IMR-90 (cell line): ENCODE measurements at regions not wholly inside any gene's neighbourhood (a gene's known extent, or its start where the extent isn't known, plus 50 kb on each side); places are given as distances from the start of the nearest gene placed in this dataset.

ENCODE experiments used
- ATAC-seq: fragments of 200-7000 bp; cut with Tn5 transposase; 2 replicates; pipeline ENCODE4 v1.9.1; 2020; ENCODE audit warnings: low read depth, mild to moderate bottlenecking, moderate library complexity
- BruUV-seq: library from RNA; stranded (reverse); fragments of 400-500 nt; replicated peaks from 2 replicates; lab custom pipeline; 2021; lab: Mats Ljungman, UMichigan
- CTCF ChIA-PET: fragments of 300-600 bp; formaldehyde crosslinking; extraction: SDS; loops from one replicate; lab custom pipeline; 2021; ENCODE audit warnings: antibody characterized with exemption; lab: Yijun Ruan, JAX
- POLR2A ChIA-PET: fragments of 300-600 bp; sonication (Branson Sonifier 250); formaldehyde crosslinking; loops from one replicate; lab custom pipeline; 2022; ENCODE audit warnings: antibody characterized with exemption; ENCODE audit not compliant: unreplicated experiment; lab: Charles Lee
- DNase-seq: peaks from one replicate; pipeline ENCODE4 v3.0.0; 2013
- H2AFZ ChIP-seq: replicated peaks from 2 replicates; pipeline ENCODE3; 2013; ENCODE audit warnings: low read length, mild to moderate bottlenecking; ENCODE audit not compliant: poor library complexity
- H2AK5ac ChIP-seq: 2 replicates; pipeline ENCODE4 v1.6.1; 2013; ENCODE audit warnings: low read depth, low read length, inconsistent platforms
- H2AK9ac ChIP-seq: replicated peaks from 2 replicates; pipeline ENCODE3; 2013; ENCODE audit warnings: mild to moderate bottlenecking, low read depth, low read length, moderate library complexity; ENCODE audit not compliant: poor library complexity
- H2BK120ac ChIP-seq: 2 replicates; pipeline ENCODE4 v1.6.1; 2013; ENCODE audit warnings: low read depth, low read length, inconsistent platforms
- H2BK15ac ChIP-seq: 3 replicates; pipeline ENCODE4 v1.6.1; 2013; ENCODE audit warnings: low read depth, low read length, inconsistent platforms
- H2BK20ac ChIP-seq: 2 replicates; pipeline ENCODE4 v1.6.1; 2013; ENCODE audit warnings: low read depth, mild to moderate bottlenecking, inconsistent platforms, low read length, moderate library complexity
- H2BK5ac ChIP-seq: 2 replicates; pipeline ENCODE4 v1.6.1; 2013; ENCODE audit warnings: mild to moderate bottlenecking, low read depth, low read length, inconsistent platforms; ENCODE audit not compliant: poor library complexity, severe bottlenecking
- H3K14ac ChIP-seq: replicated peaks from 2 replicates; pipeline ENCODE4 v1.6.1; 2013; ENCODE audit warnings: low read depth, low read length, inconsistent platforms
- H3K18ac ChIP-seq: 2 replicates; pipeline ENCODE4 v1.6.1; 2013; ENCODE audit warnings: low read depth, low read length, control low read depth
- H3K23ac ChIP-seq: 2 replicates; pipeline ENCODE4 v1.6.1; 2013; ENCODE audit warnings: low read depth, low read length, inconsistent platforms
- H3K27ac ChIP-seq: 2 replicates; pipeline ENCODE4 v1.5.1; 2013; ENCODE audit warnings: mild to moderate bottlenecking, control low read depth, low read length; ENCODE audit not compliant: insufficient read depth
- H3K27me3 ChIP-seq: 2 replicates; pipeline ENCODE4 v1.6.1; 2013; ENCODE audit warnings: low read length; ENCODE audit not compliant: control insufficient read depth, insufficient read depth
- H3K36me3 ChIP-seq: 2 replicates; pipeline ENCODE4 v1.6.1; 2013; ENCODE audit warnings: low read length, mixed read lengths; ENCODE audit not compliant: control insufficient read depth, insufficient read depth
- H3K4ac ChIP-seq: 2 replicates; pipeline ENCODE4 v1.6.1; 2013; ENCODE audit warnings: low read depth, low read length, inconsistent platforms
- H3K4me1 ChIP-seq: 2 replicates; pipeline ENCODE4 v1.6.1; 2013; ENCODE audit warnings: low read length, mixed read lengths; ENCODE audit not compliant: control insufficient read depth, insufficient read depth
- H3K4me2 ChIP-seq: 2 replicates; pipeline ENCODE4 v1.6.1; 2013; ENCODE audit warnings: low read depth, mild to moderate bottlenecking, control low read depth, low read length, moderate library complexity
- H3K4me3 ChIP-seq: 2 replicates; pipeline ENCODE4 v1.5.1; 2013; ENCODE audit warnings: low read depth, mild to moderate bottlenecking, control low read depth, low read length, moderate library complexity; ENCODE audit not compliant: insufficient read depth
- H3K56ac ChIP-seq: 2 replicates; pipeline ENCODE4 v1.6.1; 2013; ENCODE audit warnings: low read length, inconsistent platforms; ENCODE audit not compliant: insufficient read depth; ENCODE audit errors: extremely low read depth
- H3K79me1 ChIP-seq, 2 experiments: 2 replicates each; pipeline ENCODE4 v1.6.1; 2013; ENCODE audit warnings: low read length in 2 of 2, inconsistent platforms in 1 of 2, low read depth in 1 of 2
- H3K9ac ChIP-seq: 2 replicates; pipeline ENCODE4 v1.6.1; 2013; ENCODE audit warnings: low read depth, low read length, control low read depth
- H3K9me1 ChIP-seq: 2 replicates; pipeline ENCODE4 v1.6.1; 2013; ENCODE audit warnings: low read length, inconsistent platforms; ENCODE audit not compliant: insufficient read depth
- H3K9me3 ChIP-seq: 2 replicates; pipeline ENCODE4 v1.6.1; 2013; ENCODE audit warnings: low read length; ENCODE audit not compliant: control insufficient read depth, insufficient read depth
- H4K20me1 ChIP-seq: 2 replicates; pipeline ENCODE4 v1.6.1; 2013; ENCODE audit warnings: low read length, inconsistent platforms; ENCODE audit not compliant: insufficient read depth
- H4K5ac ChIP-seq: 2 replicates; pipeline ENCODE4 v1.6.1; 2013; ENCODE audit warnings: mild to moderate bottlenecking, low read depth, low read length, control low read depth
- H4K8ac ChIP-seq, 2 experiments: 2 replicates each; pipeline ENCODE4 v1.6.1; 2013; ENCODE audit warnings: low read depth in 2 of 2, low read length in 2 of 2, control low read depth in 1 of 2, inconsistent platforms in 1 of 2
- H4K91ac ChIP-seq: 2 replicates; pipeline ENCODE4 v1.6.1; 2013; ENCODE audit warnings: low read depth, low read length, inconsistent platforms; ENCODE audit not compliant: insufficient read depth
- BHLHE40 ChIP-seq: fragments of 150-350 bp; IDR thresholded peaks from 2 replicates; pipeline ENCODE4 v1.6.1; 2016; ENCODE audit warnings: mild to moderate bottlenecking, low read depth, low read length
- CTCF ChIP-seq: conservative IDR thresholded peaks from 2 replicates; pipeline ENCODE4 v1.5.1; 2012; ENCODE audit warnings: mild to moderate bottlenecking, low read depth, low read length, improper control_type of control experiment
- FOS ChIP-seq: fragments of 150-350 bp; IDR thresholded peaks from 2 replicates; pipeline ENCODE4 v1.6.1; 2016; ENCODE audit warnings: low read depth, low read length
- MAFK ChIP-seq: IDR thresholded peaks from 2 replicates; pipeline ENCODE4 v1.6.1; 2012; ENCODE audit warnings: low read depth, low read length, improper control_type of control experiment
- MAZ ChIP-seq: IDR thresholded peaks from 2 replicates; pipeline ENCODE4 v1.6.1; 2012; ENCODE audit warnings: low read depth, mild to moderate bottlenecking, low read length, improper control_type of control experiment, moderate library complexity, borderline replicate concordance
- MXI1 ChIP-seq: IDR thresholded peaks from 2 replicates; pipeline ENCODE4 v1.6.1; 2012; ENCODE audit warnings: low read depth, mild to moderate bottlenecking, low read length, moderate library complexity, borderline replicate concordance
- NFE2L2 ChIP-seq: fragments of 150-350 bp; IDR thresholded peaks from 2 replicates; pipeline ENCODE4 v1.6.1; 2016; ENCODE audit warnings: low read depth, mild to moderate bottlenecking, low read length
- POLR2A ChIP-seq: IDR thresholded peaks from 2 replicates; pipeline ENCODE4 v1.6.1; 2012; ENCODE audit warnings: mild to moderate bottlenecking, low read depth, low read length
- RAD21 ChIP-seq: IDR thresholded peaks from 2 replicates; pipeline ENCODE4 v1.6.1; 2012; ENCODE audit warnings: low read length, improper control_type of control experiment
- RCOR1 ChIP-seq: IDR thresholded peaks from 2 replicates; pipeline ENCODE4 v1.6.1; 2012; ENCODE audit warnings: mild to moderate bottlenecking, low read length, improper control_type of control experiment; ENCODE audit not compliant: insufficient replicate concordance
- RFX5 ChIP-seq: IDR thresholded peaks from 2 replicates; pipeline ENCODE4 v1.8.0; 2012; ENCODE audit warnings: low read depth, mild to moderate bottlenecking, low read length, moderate library complexity
- SMC3 ChIP-seq: fragments of 150-350 bp; IDR thresholded peaks from 2 replicates; pipeline ENCODE4 v1.6.1; 2016; ENCODE audit warnings: low read depth, mild to moderate bottlenecking, antibody characterized with exemption, low read length, moderate library complexity
- WGBS, 2 experiments: methylation state at CpG; one replicate each; pipeline versions ENCODE4 v1.1.5 to v1.1.7; 2013; ENCODE audit warnings: missing lambda C conversion rate in 2 of 2; ENCODE audit not compliant: insufficient read length in 1 of 2; ENCODE audit errors: extremely low coverage in 2 of 2; 5-methylcytosine and 5-hydroxymethylcytosine counted together
- dilution Hi-C: fragments of 300-500 bp; cut with HindIII; formaldehyde crosslinking; loops from one replicate; pipeline ENCODE4 v1.14.3; 2018; ENCODE audit warnings: low sequenced_read_pairs; ENCODE audit not compliant: unreplicated experiment
- in situ Hi-C: fragments of 300-500 bp; cut with MboI; formaldehyde crosslinking; loops from 3 replicates; pipeline ENCODE4 v1.14.3; 2019; ENCODE audit warnings: low sequenced_read_pairs, inconsistent platforms, mixed read lengths
- intact Hi-C: fragments of 100-400 bp; cut with micrococcal nuclease; formaldehyde crosslinking; loops from 2 replicates; pipeline ENCODE4 v1.10.0; 2022
- TF ChIP-seq, protein P1 (sequence below): fragments of 150-350 bp; IDR thresholded peaks from 2 replicates; pipeline ENCODE4 v1.6.1; 2017; ENCODE audit warnings: mild to moderate bottlenecking, antibody characterized with exemption, low read length, low read depth

DNA sequence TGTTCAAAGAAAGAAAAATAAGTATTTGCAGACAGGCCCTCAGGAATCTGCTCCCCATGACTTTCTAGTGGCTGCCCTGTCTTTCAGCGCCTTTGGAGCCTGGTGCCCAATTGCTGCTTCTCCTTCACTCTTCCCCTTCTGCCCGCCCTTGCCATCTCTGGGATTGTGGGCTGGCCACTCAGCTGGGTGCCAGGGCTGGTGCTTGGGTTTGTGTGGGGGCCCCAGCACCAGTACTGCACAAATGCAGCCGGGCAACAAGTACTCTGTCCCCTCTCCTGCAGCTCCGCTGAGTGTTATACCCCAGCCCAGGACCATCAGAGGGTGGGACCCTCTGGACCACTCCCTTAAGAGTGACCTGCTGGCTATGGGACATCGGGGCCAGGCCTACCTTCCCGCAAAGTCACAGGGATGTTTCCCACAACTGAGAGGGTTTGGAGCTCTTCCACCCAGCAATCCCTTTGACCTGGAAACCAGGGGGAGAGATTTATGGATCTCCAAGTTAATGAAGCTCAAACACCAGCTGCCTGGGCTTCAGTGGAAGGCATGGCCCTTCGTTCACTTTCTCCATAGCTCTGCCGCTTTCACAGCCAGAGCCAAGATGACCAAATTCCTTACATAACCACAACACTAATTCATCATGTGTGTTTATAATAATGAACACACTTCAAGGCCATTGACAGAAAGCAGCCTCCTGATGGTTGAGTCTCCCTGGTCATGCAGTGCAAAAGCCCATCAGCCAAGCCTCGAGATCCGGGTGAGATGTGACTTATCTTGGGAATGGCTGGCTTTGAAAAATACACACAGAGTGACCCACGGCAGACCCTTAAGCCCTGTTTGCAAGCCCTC is 313.9 kb upstream of the ZNF32 start (continued):
- no peak for TF ChIP-seq MAFK

GRCh38 chr10:43961523-43962345 is 313.1 kb upstream of the ZNF32 start:
- no peak overlapping the region for H4K5ac ChIP-seq
- H2BK15ac ChIP-seq = no peak overlapping the region
- no peak overlapping the region for H3K9ac ChIP-seq
- CTCF ChIA-PET = no interaction called here
- no peak overlapping the region for H2BK120ac ChIP-seq
- no peaks in the 10 kb centered on the region for H3K79me1 ChIP-seq
- intact Hi-C loops (no loop called here), in situ Hi-C loops (no loop called here), dilution Hi-C loops (no loop called here)
- H3K56ac ChIP-seq = no peak overlapping the region
- H3K36me3 ChIP-seq = no peaks in the 10 kb centered on the region
- no peaks in the 10 kb centered on the region for H3K9me3 ChIP-seq
- H3K4ac ChIP-seq = no peak overlapping the region; the same call in 1 of the 2 replicates
- H3K18ac ChIP-seq = no peak overlapping the region
- H3K9me1 ChIP-seq = peaks cover 8% of the 10 kb centered on the region; the same call in 1 of the 2 replicates
- H4K20me1 ChIP-seq = no peaks in the 10 kb centered on the region
- POLR2A ChIA-PET = no interaction called here
- no peak overlapping the region for H2AK5ac ChIP-seq
- DNase-seq = no peak
- no peak overlapping the region for H4K8ac ChIP-seq
- ATAC-seq = no peak
- H2AK9ac ChIP-seq = no peak overlapping the region
- H2BK5ac ChIP-seq = no peak overlapping the region
- H2BK20ac ChIP-seq = no peak overlapping the region
- H3K4me1 ChIP-seq = peaks cover 7% of the 10 kb centered on the region; the same call in 1 of the 2 replicates
- peaks cover 29% of the 10 kb centered on the region for H3K27me3 ChIP-seq
- H2AFZ ChIP-seq = no peak overlapping the region
- H3K23ac ChIP-seq = no peak overlapping the region
- no peak overlapping the region for H4K91ac ChIP-seq
- BruUV-seq = no TSS peak
- no peak overlapping the region for H3K4me2 ChIP-seq
- H3K14ac ChIP-seq = no peak overlapping the region
- no peak overlapping the region for H3K4me3 ChIP-seq
- no peak overlapping the region for H3K27ac ChIP-seq
- WGBS, 2 experiments = 96% methylated on average over 8 of the region's 15 CpGs; no CpG with 5 or more reads in 1 of the 2 experiments
- no peak for TF ChIP-seq MAZ
- TF ChIP-seq FOS = no peak
- no peak for TF ChIP-seq MAFK
- TF ChIP-seq CTCF = no peak
- no peak for TF ChIP-seq BHLHE40
- TF ChIP-seq, protein P1, sequence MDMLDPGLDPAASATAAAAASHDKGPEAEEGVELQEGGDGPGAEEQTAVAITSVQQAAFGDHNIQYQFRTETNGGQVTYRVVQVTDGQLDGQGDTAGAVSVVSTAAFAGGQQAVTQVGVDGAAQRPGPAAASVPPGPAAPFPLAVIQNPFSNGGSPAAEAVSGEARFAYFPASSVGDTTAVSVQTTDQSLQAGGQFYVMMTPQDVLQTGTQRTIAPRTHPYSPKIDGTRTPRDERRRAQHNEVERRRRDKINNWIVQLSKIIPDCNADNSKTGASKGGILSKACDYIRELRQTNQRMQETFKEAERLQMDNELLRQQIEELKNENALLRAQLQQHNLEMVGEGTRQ = no peak
- no peak for TF ChIP-seq RCOR1
- TF ChIP-seq SMC3 = no peak
- no peak for TF ChIP-seq POLR2A
- TF ChIP-seq RAD21 = no peak
- TF ChIP-seq NFE2L2 = no peak
- no peak for TF ChIP-seq RFX5
- no peak for TF ChIP-seq MXI1
